ENCODE measurements at regions not wholly inside any gene's neighbourhood (a gene's known extent, or its start where the extent isn't known, plus 50 kb on each side); places are given as distances from the start of the nearest gene placed in this dataset.

DNA sequence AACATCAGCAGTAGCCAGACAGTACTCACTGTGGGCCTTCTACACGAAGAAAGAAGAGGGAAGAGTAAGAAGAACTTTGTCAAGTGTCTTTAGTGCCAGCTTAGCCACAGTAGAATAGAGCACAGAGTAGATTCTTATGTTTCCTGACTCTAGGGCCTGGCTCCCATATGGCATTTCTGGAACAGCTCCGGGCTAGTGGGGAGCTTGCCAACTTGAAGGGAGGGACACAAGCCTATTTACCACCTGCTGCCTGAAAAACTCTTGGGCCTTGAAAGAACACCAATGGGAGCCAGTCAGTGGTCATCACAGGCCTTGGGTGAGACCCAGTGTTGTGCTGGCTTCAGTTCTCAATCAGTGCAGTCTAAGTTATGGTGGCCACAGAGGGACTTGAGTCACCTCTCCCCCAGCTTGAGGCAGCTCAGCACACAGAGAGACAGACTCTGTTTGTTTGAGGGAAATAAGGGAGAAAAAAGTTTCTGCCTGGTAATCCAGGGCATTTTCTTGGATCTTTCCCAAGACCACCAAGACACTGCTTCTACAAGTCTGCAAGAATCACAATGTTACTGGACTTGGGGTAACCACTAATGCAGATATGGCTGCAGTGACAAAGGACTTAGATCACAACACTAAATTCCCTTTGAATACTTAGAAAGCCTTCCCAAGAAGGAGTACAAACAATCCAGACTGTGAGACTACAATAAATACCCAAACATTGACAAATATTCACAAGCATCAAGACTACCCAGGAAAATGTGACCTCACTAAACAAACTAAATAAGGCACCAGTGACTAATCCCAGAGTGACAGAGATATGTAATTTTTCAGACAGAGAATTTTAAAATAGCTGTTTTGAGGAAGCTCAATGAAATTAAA is 261.0 kb upstream of the NDST3 start:
- no peaks in the 10 kb centered on the region for H3K36me3 ChIP-seq
- no peaks in the 10 kb centered on the region for H3K4me1 ChIP-seq
- TF ChIP-seq, protein P1, sequence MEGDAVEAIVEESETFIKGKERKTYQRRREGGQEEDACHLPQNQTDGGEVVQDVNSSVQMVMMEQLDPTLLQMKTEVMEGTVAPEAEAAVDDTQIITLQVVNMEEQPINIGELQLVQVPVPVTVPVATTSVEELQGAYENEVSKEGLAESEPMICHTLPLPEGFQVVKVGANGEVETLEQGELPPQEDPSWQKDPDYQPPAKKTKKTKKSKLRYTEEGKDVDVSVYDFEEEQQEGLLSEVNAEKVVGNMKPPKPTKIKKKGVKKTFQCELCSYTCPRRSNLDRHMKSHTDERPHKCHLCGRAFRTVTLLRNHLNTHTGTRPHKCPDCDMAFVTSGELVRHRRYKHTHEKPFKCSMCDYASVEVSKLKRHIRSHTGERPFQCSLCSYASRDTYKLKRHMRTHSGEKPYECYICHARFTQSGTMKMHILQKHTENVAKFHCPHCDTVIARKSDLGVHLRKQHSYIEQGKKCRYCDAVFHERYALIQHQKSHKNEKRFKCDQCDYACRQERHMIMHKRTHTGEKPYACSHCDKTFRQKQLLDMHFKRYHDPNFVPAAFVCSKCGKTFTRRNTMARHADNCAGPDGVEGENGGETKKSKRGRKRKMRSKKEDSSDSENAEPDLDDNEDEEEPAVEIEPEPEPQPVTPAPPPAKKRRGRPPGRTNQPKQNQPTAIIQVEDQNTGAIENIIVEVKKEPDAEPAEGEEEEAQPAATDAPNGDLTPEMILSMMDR (IDR thresholded peaks at IDR 0.05; ENCODE audit: borderline replicate concordance), result no peak
- no peaks in the 10 kb centered on the region for H3K27me3 ChIP-seq (ENCODE audit: low read depth)
- H3K27ac ChIP-seq (replicated peaks), result no peak overlapping the region
- no peak for DNase-seq
- H3K4me3 ChIP-seq, result no peak overlapping the region
- intact Hi-C loops (cut with micrococcal nuclease), result no loop called here
- peaks cover 13% of the 10 kb centered on the region for H3K9me3 ChIP-seq (replicated peaks)

DNA sequence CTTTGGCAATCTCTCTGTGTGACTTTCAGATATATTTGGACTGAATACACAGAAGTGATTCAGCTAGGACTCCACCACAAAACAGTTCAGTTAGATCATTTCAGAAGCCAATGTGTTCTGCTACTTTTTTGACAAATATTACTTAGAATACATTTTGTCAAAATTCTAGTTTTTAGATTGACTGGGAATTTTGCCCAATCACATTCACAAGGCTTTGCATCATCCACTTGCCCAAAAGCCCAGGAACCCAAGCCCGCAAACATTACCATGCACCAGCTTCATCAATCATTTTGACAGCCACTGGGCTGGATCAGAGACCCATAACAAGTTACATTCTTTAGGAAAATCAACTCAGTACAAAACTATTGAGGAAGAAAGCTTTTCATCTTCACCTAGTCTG is 256.6 kb upstream of the NDST3 start:
- Histone ChIP-seq H3K4me3 (no peak overlapping the region), H3K4me1 (no peaks in the 10 kb centered on the region), H3K36me3 (no peaks in the 10 kb centered on the region), H3K27ac (replicated peaks) (no peak overlapping the region), H3K9me3 (replicated peaks) (peaks cover 13% of the 10 kb centered on the region), H3K27me3 (ENCODE audit: low read depth) (no peaks in the 10 kb centered on the region)
- intact Hi-C loops (cut with micrococcal nuclease), result no loop called here
- DNase-seq, result no peak
- TF ChIP-seq, protein P1 (IDR thresholded peaks at IDR 0.05; ENCODE audit: borderline replicate concordance), result no peak

DNA sequence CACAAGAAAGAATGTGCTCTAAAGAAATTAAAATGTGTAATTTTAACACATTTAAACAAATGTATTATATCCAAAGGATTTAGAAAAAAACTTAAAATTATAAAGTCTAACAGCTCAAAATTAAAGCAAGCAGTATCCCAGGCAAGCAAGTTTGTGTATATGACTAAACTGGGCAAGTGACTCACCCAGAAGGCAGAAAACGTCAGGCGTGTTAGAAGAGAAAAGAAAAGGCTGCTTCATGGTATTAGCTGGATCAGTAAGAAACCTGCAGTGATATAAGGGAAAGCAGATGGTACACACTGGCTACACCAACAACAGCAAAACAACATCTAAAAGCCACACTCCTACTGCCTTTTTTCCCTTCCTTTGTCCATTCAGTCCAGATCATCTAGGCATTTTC is 250.6 kb upstream of the NDST3 start:
- intact Hi-C loops (cut with micrococcal nuclease), result no loop called here

DNA sequence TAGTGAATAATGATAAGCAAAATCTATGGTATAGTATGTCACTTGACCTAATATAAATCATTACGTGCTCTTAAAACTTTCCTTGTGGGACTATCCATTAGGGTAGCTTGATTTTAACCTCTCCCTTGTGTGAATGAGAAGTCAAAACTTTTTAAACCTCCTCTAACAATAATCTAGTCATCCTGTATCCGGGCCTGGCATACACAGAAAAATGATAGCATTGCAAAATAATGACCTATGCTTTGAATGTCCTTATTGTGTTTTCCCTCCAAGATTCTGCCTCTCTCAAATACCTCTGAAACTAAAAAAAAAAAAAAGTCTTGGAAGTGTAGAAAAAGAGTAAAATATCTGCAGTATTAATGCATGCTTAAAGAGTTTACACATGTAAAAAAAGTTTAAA is 250.0 kb upstream of the NDST3 start:
- intact Hi-C loops (cut with micrococcal nuclease), result no loop called here
- TF ChIP-seq, protein P1 (IDR thresholded peaks at IDR 0.05; ENCODE audit: borderline replicate concordance), result no peak
- Histone ChIP-seq H3K27ac (replicated peaks) (no peak overlapping the region), H3K27me3 (ENCODE audit: low read depth) (no peaks in the 10 kb centered on the region), H3K4me3 (no peak overlapping the region), H3K4me1 (no peaks in the 10 kb centered on the region), H3K36me3 (no peaks in the 10 kb centered on the region), H3K9me3 (replicated peaks) (peaks cover 13% of the 10 kb centered on the region)
- no peak for DNase-seq

More for the DNA sequence above, 250.6 kb upstream of the NDST3 start:
- DNase-seq, result no peak
- Histone ChIP-seq H3K27me3 (ENCODE audit: low read depth) (no peaks in the 10 kb centered on the region), H3K4me1 (no peaks in the 10 kb centered on the region), H3K4me3 (no peak overlapping the region), H3K9me3 (replicated peaks) (peaks cover 13% of the 10 kb centered on the region), H3K27ac (replicated peaks) (no peak overlapping the region), H3K36me3 (no peaks in the 10 kb centered on the region)
- TF ChIP-seq, protein P1 (IDR thresholded peaks at IDR 0.05; ENCODE audit: borderline replicate concordance), result no peak

DNA sequence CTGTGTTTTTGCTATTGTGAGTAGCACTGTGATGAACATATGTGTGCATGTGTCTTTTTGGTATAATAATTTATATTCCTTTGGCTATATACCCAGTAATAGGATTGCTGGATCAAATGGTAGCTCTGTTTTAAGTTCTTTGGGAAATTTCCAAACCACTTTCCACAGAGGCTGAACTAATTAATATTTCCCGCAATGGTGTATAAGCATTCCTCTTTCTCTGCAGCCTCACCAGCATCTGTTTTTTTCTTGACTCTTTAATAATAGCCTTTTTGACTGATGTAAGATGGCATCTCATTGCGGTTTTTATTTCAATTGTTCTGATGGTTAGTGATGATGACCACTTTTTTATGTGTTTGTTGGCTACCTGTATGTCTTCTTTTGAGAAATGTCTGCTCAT is 247.7 kb upstream of the NDST3 start:
- no peaks in the 10 kb centered on the region for H3K4me1 ChIP-seq
- TF ChIP-seq, protein P1 (IDR thresholded peaks at IDR 0.05; ENCODE audit: borderline replicate concordance), result no peak
- H3K27me3 ChIP-seq (ENCODE audit: low read depth), result no peaks in the 10 kb centered on the region
- H3K27ac ChIP-seq (replicated peaks), result no peak overlapping the region
- intact Hi-C loops (cut with micrococcal nuclease), result no loop called here
- no peak overlapping the region for H3K4me3 ChIP-seq
- H3K36me3 ChIP-seq, result no peaks in the 10 kb centered on the region
- DNase-seq, result no peak
- peaks cover 13% of the 10 kb centered on the region for H3K9me3 ChIP-seq (replicated peaks)
